H1 (cell line): ENCODE measurements at regions not wholly inside any gene's neighbourhood (a gene's known extent, or its start where the extent isn't known, plus 50 kb on each side); places are given as distances from the start of the nearest gene placed in this dataset.

Experiments used
- CTCF ChIA-PET: fragments of 300-600 bp; sonication (Branson Sonifier 250); formaldehyde crosslinking; loops from one replicate; lab custom pipeline; 2021; ENCODE audit not compliant: partially characterized antibody; lab: Charles Lee
- POLR2A ChIA-PET: fragments of 300-600 bp; sonication (Branson Sonifier 250); formaldehyde crosslinking; loops from one replicate; lab custom pipeline; 2021; ENCODE audit warnings: inconsistent platforms; ENCODE audit not compliant: partially characterized antibody; lab: Charles Lee
- DNase-seq, 2 experiments: peaks; one replicate each; pipeline versions ENCODE4 v3.0.0 to v3.0.0-alpha.2; 2010 to 2022; ENCODE audit warnings: low spot score in 2 of 2, low read depth in 1 of 2, mixed read lengths in 1 of 2
- FAIRE-seq: peaks from 2 replicates; lab custom pipeline; 2011; peaks lifted over from hg19 to GRCh38; lab: Jason Lieb, UNC
- H2AFZ ChIP-seq: 2 replicates; pipeline ENCODE4 v1.8.1; 2012; ENCODE audit warnings: low read length, inconsistent platforms
- H2AK5ac ChIP-seq: 2 replicates; pipeline ENCODE4 v1.6.1; 2013; ENCODE audit warnings: low read depth, low read length
- H2BK120ac ChIP-seq: replicated peaks from 2 replicates; pipeline ENCODE3; 2013; ENCODE audit warnings: low read depth, low read length, inconsistent platforms
- H2BK12ac ChIP-seq: 2 replicates; pipeline ENCODE4 v1.6.1; 2013; ENCODE audit warnings: low read depth, low read length
- H2BK15ac ChIP-seq: 2 replicates; pipeline ENCODE4 v1.6.1; 2013; ENCODE audit warnings: low read length
- H2BK20ac ChIP-seq: 2 replicates; pipeline ENCODE4 v1.6.1; 2013; ENCODE audit warnings: low read length
- H2BK5ac ChIP-seq: 2 replicates; pipeline ENCODE4 v1.6.1; 2013; ENCODE audit warnings: low read depth, low read length
- H3K14ac ChIP-seq: 2 replicates; pipeline ENCODE4 v1.6.1; 2013; ENCODE audit warnings: inconsistent platforms; ENCODE audit not compliant: insufficient read length
- H3K18ac ChIP-seq: 2 replicates; pipeline ENCODE4 v1.6.1; 2013; ENCODE audit warnings: low read length; ENCODE audit errors: extremely low read depth
- H3K23ac ChIP-seq: 2 replicates; pipeline ENCODE4 v1.6.1; 2013; ENCODE audit warnings: inconsistent platforms; ENCODE audit not compliant: insufficient read length
- H3K23me2 ChIP-seq: 2 replicates; pipeline ENCODE4 v1.6.1; 2013; ENCODE audit warnings: low read depth, low read length
- H3K27ac ChIP-seq: 2 replicates; pipeline ENCODE4 v1.6.1; 2011; ENCODE audit warnings: low read depth, low read length, inconsistent platforms
- H3K27me3 ChIP-seq, 4 experiments: replicated peaks in 1 of 4; 1 replicate in 1 of 4; 2 replicates in 3 of 4; pipeline versions ENCODE4 v1.6.1 to v1.8.1; 2011 to 2013; ENCODE audit warnings: low read length in 3 of 4, mild to moderate bottlenecking in 3 of 4, inconsistent platforms in 2 of 4, mixed read lengths in 2 of 4, moderate library complexity in 1 of 4; ENCODE audit not compliant: control insufficient read depth in 3 of 4, insufficient read depth in 3 of 4; ENCODE audit errors: extremely low read depth in 1 of 4
- H3K36me3 ChIP-seq, 4 experiments: 2 replicates each; pipeline versions ENCODE4 v1.6.1 to v1.8.1; 2011 to 2013; ENCODE audit warnings: mild to moderate bottlenecking in 4 of 4, low read length in 3 of 4, moderate library complexity in 2 of 4, control low read depth in 1 of 4, inconsistent platforms in 1 of 4; ENCODE audit not compliant: insufficient read depth in 4 of 4, control insufficient read depth in 2 of 4
- H3K4ac ChIP-seq: replicated peaks from 2 replicates; pipeline ENCODE3; 2013; ENCODE audit warnings: low read length, low read depth, mixed read lengths, inconsistent platforms; ENCODE audit not compliant: insufficient read length
- H3K4me1 ChIP-seq, 4 experiments: replicated peaks in 1 of 4; 1 replicate in 1 of 4; 2 replicates in 3 of 4; pipeline versions ENCODE4 v1.6.1 to v1.8.1; 2011 to 2013; ENCODE audit warnings: low read length in 3 of 4, inconsistent platforms in 2 of 4, mixed read lengths in 1 of 4; ENCODE audit not compliant: insufficient read depth in 4 of 4, control insufficient read depth in 3 of 4
- H3K4me2 ChIP-seq, 2 experiments: 2 replicates each; pipeline versions ENCODE4 v1.6.1 to v1.8.1; 2011 to 2013; ENCODE audit warnings: low read depth in 2 of 2, low read length in 2 of 2, control low read depth in 1 of 2, inconsistent platforms in 1 of 2, mild to moderate bottlenecking in 1 of 2; ENCODE audit not compliant: insufficient read depth in 1 of 2
- H3K4me3 ChIP-seq, 4 experiments: fragments of 200-600, 300-600 bp in 1 of 4; sonication (generic), shearing (Covaris generic), sonication (Bioruptor Twin) in 1 of 4; 2 replicates each; pipeline versions ENCODE4 v1.5.1 to v1.8.1; 2011 to 2016; ENCODE audit warnings: low read length in 4 of 4, low read depth in 3 of 4, control low read depth in 2 of 4, inconsistent platforms in 2 of 4, mild to moderate bottlenecking in 2 of 4, mixed read lengths in 1 of 4, moderate library complexity in 1 of 4; ENCODE audit not compliant: insufficient read depth in 2 of 4; ENCODE audit errors: extremely low read depth in 1 of 4
- H3K56ac ChIP-seq: replicated peaks from 2 replicates; pipeline ENCODE3; 2013; ENCODE audit warnings: low read depth, mild to moderate bottlenecking, mixed read lengths, low read length, inconsistent platforms; ENCODE audit not compliant: insufficient read length
- H3K79me1 ChIP-seq: 2 replicates; pipeline ENCODE4 v1.6.1; 2013; ENCODE audit warnings: low read depth, low read length, control low read depth
- H3K79me2 ChIP-seq, 2 experiments: 2 replicates each; pipeline versions ENCODE4 v1.6.1 to v1.8.1; 2012 to 2013; ENCODE audit warnings: low read length in 2 of 2, mild to moderate bottlenecking in 2 of 2, inconsistent platforms in 1 of 2; ENCODE audit not compliant: insufficient read depth in 2 of 2, control insufficient read depth in 1 of 2
- H3K9ac ChIP-seq, 4 experiments: replicated peaks in 1 of 4; 1 replicate in 1 of 4; 2 replicates in 3 of 4; pipeline versions ENCODE4 v1.6.1 to v1.8.1; 2011 to 2013; ENCODE audit warnings: low read depth in 3 of 4, low read length in 3 of 4, control low read depth in 2 of 4, mild to moderate bottlenecking in 2 of 4, moderate library complexity in 2 of 4, inconsistent platforms in 1 of 4; ENCODE audit errors: extremely low read depth in 1 of 4
- H3K9me3 ChIP-seq, 2 experiments: 2 replicates each; pipeline versions ENCODE4 v1.6.1 to v1.8.1; 2012 to 2013; ENCODE audit warnings: mild to moderate bottlenecking in 2 of 2, moderate library complexity in 2 of 2, control low read depth in 1 of 2, inconsistent platforms in 1 of 2, low read depth in 1 of 2, low read length in 1 of 2, mixed read lengths in 1 of 2; ENCODE audit not compliant: insufficient read depth in 2 of 2
- H4K20me1 ChIP-seq, 2 experiments: replicated peaks in 1 of 2; 2 replicates each; pipeline versions ENCODE3 to v1.8.1; 2011 to 2013; ENCODE audit warnings: inconsistent platforms in 2 of 2, low read length in 2 of 2, mild to moderate bottlenecking in 1 of 2; ENCODE audit not compliant: insufficient read depth in 2 of 2, control insufficient read depth in 1 of 2
- H4K5ac ChIP-seq: 2 replicates; pipeline ENCODE4 v1.6.1; 2013; ENCODE audit warnings: low read length, low read depth, mixed read lengths, inconsistent platforms; ENCODE audit not compliant: insufficient read length
- H4K8ac ChIP-seq: 2 replicates; pipeline ENCODE4 v1.8.0; 2013; ENCODE audit warnings: mild to moderate bottlenecking, moderate library complexity, low read length, inconsistent platforms; ENCODE audit not compliant: insufficient read depth; ENCODE audit errors: extremely low read depth
- H4K91ac ChIP-seq: replicated peaks from 2 replicates; pipeline ENCODE3; 2013; ENCODE audit warnings: low read length, mixed read lengths, inconsistent platforms; ENCODE audit not compliant: insufficient read length
- ASH2L ChIP-seq: fragments of 200-600, 300-600 bp; sonication (generic); IDR thresholded peaks from one replicate; pipeline ENCODE4 v1.7.1; 2017; ENCODE audit warnings: low read length
- CTBP2 ChIP-seq: IDR thresholded peaks from 2 replicates; pipeline ENCODE4 v1.7.0; 2011; ENCODE audit warnings: borderline replicate concordance, mild to moderate bottlenecking, moderate library complexity, mixed read lengths, low read length; ENCODE audit not compliant: insufficient read depth, insufficient read length
- EGR1 ChIP-seq: IDR thresholded peaks from 2 replicates; pipeline ENCODE4 v1.6.1; 2011; ENCODE audit warnings: low read depth, low read length, borderline replicate concordance
- EP300 ChIP-seq, 2 experiments: IDR thresholded peaks; 1 replicate in 1 of 2; 2 replicates in 1 of 2; pipeline ENCODE4 v1.6.1; 2011 to 2012; ENCODE audit warnings: low read depth in 2 of 2, low read length in 2 of 2, mild to moderate bottlenecking in 2 of 2, borderline replicate concordance in 1 of 2, inconsistent platforms in 1 of 2, moderate library complexity in 1 of 2
- HDAC2 ChIP-seq, 2 experiments: fragments of 300-600 bp in 1 of 2; sonication (generic) in 1 of 2; IDR thresholded peaks; 2 replicates each; pipeline ENCODE4 v1.6.1; 2011 to 2012; ENCODE audit warnings: low read depth in 2 of 2, low read length in 2 of 2, mild to moderate bottlenecking in 2 of 2, moderate library complexity in 2 of 2, borderline replicate concordance in 1 of 2, inconsistent platforms in 1 of 2
- HDAC6 ChIP-seq: IDR thresholded peaks from one replicate; pipeline ENCODE4 v1.7.1; 2012; ENCODE audit warnings: low read depth, mild to moderate bottlenecking, inconsistent platforms, low read length, moderate library complexity
- KDM1A ChIP-seq: fragments of 200-600, 300-600 bp; sonication (generic); IDR thresholded peaks from 2 replicates; pipeline ENCODE4 v1.7.1; 2016; ENCODE audit warnings: mild to moderate bottlenecking, low read length, borderline replicate concordance
- NRF1 ChIP-seq: IDR thresholded peaks from 2 replicates; pipeline ENCODE4 v1.6.1; 2011; ENCODE audit warnings: mild to moderate bottlenecking, low read depth, low read length, improper control_type of control experiment
- RBBP5 ChIP-seq: IDR thresholded peaks from 2 replicates; pipeline ENCODE4 v1.7.1; 2012; ENCODE audit warnings: low read depth, mild to moderate bottlenecking, inconsistent platforms, low read length, moderate library complexity, borderline replicate concordance
- RFX5 ChIP-seq: IDR thresholded peaks from 2 replicates; pipeline ENCODE4 v1.6.1; 2011; ENCODE audit warnings: low read depth, low read length, improper control_type of control experiment, borderline replicate concordance
- RNF2 ChIP-seq: fragments of 200-900, 300-1000 bp; sonication (generic); IDR thresholded peaks from 2 replicates; pipeline ENCODE4 v1.7.1; 2016; ENCODE audit warnings: borderline replicate concordance, low read depth, mild to moderate bottlenecking, antibody characterized with exemption, low read length; ENCODE audit not compliant: poor library complexity, severe bottlenecking; ENCODE audit errors: missing control alignments
- SIRT6 ChIP-seq: IDR thresholded peaks from one replicate; pipeline ENCODE4 v1.7.1; 2012; ENCODE audit warnings: low read length, inconsistent platforms
- SP1 ChIP-seq: IDR thresholded peaks from 2 replicates; pipeline ENCODE4 v1.6.1; 2011; ENCODE audit warnings: low read depth, low read length
- SP4 ChIP-seq: IDR thresholded peaks from 2 replicates; pipeline ENCODE4 v1.6.1; 2012; ENCODE audit warnings: low read length, inconsistent platforms
- TCF12 ChIP-seq: IDR thresholded peaks from 2 replicates; pipeline ENCODE4 v1.6.1; 2011; ENCODE audit warnings: low read depth, mild to moderate bottlenecking, low read length
- WGBS, 2 experiments: shearing (Covaris generic) in 1 of 2; methylation state at CpG; one replicate each; pipeline versions ENCODE4 v1.1.6 to v1.1.7; 2013 to 2015; ENCODE audit warnings: low lambda C conversion rate in 2 of 2, mixed read lengths in 2 of 2, inconsistent platforms in 1 of 2, low coverage in 1 of 2, missing lambda C conversion rate in 1 of 2; ENCODE audit not compliant: insufficient replicate concordance in 2 of 2, insufficient coverage in 1 of 2, insufficient read length in 1 of 2; ENCODE audit errors: extremely low coverage in 1 of 2, missing lambda C conversion rate in 1 of 2; 5-methylcytosine and 5-hydroxymethylcytosine counted together

GRCh38 chrX:143570782-143571181, 53.5 kb upstream of the SPANXN3 start:
- Histone ChIP-seq H3K27ac (no peak overlapping the region), H4K8ac (no peak overlapping the region), H3K14ac (no peak overlapping the region), H3K9ac (no peak overlapping the region), H3K18ac (no peak overlapping the region), H2BK12ac (no peak overlapping the region), H2AFZ (no peak overlapping the region), H3K79me1 (no peaks in the 10 kb centered on the region), H4K20me1 (no peaks in the 10 kb centered on the region), H3K4me2 (no peak overlapping the region), H3K36me3 (no peaks in the 10 kb centered on the region), H2AK5ac (no peak overlapping the region), H2BK20ac (no peak overlapping the region), H3K4ac (no peak overlapping the region), H4K91ac (no peak overlapping the region), H2BK5ac (no peak overlapping the region), H3K9me3 (no peaks in the 10 kb centered on the region), H3K27me3 (no peaks in the 10 kb centered on the region), H3K4me1 (no peaks in the 10 kb centered on the region), H2BK15ac (no peak overlapping the region), H4K5ac (no peak overlapping the region), H3K23me2 (no peaks in the 10 kb centered on the region), H2BK120ac (no peak overlapping the region), H3K4me3 (no peak overlapping the region), H3K56ac (no peak overlapping the region), H3K79me2 (no peaks in the 10 kb centered on the region), H3K23ac (no peak overlapping the region)
- 100% methylated on average over 2 of the region's 2 CpGs; no CpG with 5 or more reads in 1 of the 2 experiments for WGBS, 2 experiments
- TF ChIP-seq RBBP5 (no peak), EGR1 (no peak), SP4 (no peak), ASH2L (no peak), RNF2 (no peak), CTBP2 (no peak), KDM1A (no peak), NRF1 (no peak), RFX5 (no peak), TCF12 (no peak), SIRT6 (no peak), SP1 (no peak), EP300 (IDR thresholded peaks at IDR 0.05; ENCODE audit: borderline replicate concordance in 1 of 2, low read depth in 2 of 2, low read length in 2 of 2) (no peak), HDAC2 (IDR thresholded peaks at IDR 0.05; ENCODE audit: borderline replicate concordance in 1 of 2, low read depth in 2 of 2, low read length in 2 of 2) (no peak), HDAC6 (no peak)
- POLR2A ChIA-PET = interaction anchor here (0.6 kb wide), 1 partner anchor 85 kb away, joined by 3 read pairs; no protein-coding TSS in a partner anchor
- CTCF ChIA-PET = no interaction called here
- DNase-seq (no peak), FAIRE-seq (no peak)
